Kidney epithelial cell (primary cell): ENCODE measurements at regions not wholly inside any gene's neighbourhood (a gene's known extent, or its start where the extent isn't known, plus 50 kb on each side); places are given as distances from the start of the nearest gene placed in this dataset.
"Not testable (repeated sequence)": the region's sequence is repeated elsewhere in the genome, so short reads cannot be mapped to it uniquely, and the experiment has no call there.

Experiments used
- DNase-seq: peaks from one replicate; pipeline ENCODE4 v3.0.0-alpha.2; 2010; ENCODE audit warnings: low read depth
- H3K27me3 ChIP-seq: 2 replicates; pipeline ENCODE4 v1.6.0; 2011; ENCODE audit warnings: low read length; ENCODE audit not compliant: control insufficient read depth, insufficient read depth
- H3K36me3 ChIP-seq: 2 replicates; pipeline ENCODE4 v1.5.1; 2011; ENCODE audit warnings: low read length; ENCODE audit not compliant: control insufficient read depth, insufficient read depth
- H3K4me3 ChIP-seq: 2 replicates; pipeline ENCODE4 v1.5.1; 2011; ENCODE audit warnings: low read depth, mild to moderate bottlenecking, control low read depth, low read length
- CTCF ChIP-seq: IDR thresholded peaks from 2 replicates; pipeline ENCODE4 v1.5.1; 2011; ENCODE audit warnings: mild to moderate bottlenecking, moderate library complexity, low read length, control low read depth, inconsistent platforms; ENCODE audit not compliant: insufficient read depth, poor library complexity, severe bottlenecking

- no peak for TF ChIP-seq CTCF
- no peak for DNase-seq
- no peaks in the 10 kb centered on the region for H3K36me3 ChIP-seq
Observed at GRCh38 chr13:33411312-33411711, 125.8 kb upstream of the STARD13 start.

DNA sequence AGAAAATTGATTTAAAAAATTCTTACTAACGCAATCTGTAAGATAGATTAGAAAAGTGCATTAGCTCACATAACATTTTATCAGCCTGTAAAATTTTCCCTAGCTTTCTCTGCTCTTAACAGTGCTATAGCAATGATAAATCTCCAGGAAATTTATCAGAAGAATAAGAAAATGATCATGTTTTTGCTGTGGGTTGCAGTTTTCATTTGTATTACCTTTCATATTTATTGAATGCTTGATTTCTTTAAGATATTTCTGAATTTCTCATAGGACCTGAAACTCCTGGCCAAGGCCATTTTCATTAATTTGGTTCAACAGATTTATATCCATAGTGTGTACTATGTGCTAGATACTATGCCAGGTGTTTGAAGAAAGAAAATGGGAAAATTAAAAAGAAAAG lies 130.3 kb upstream of the STARD13 start:
- H3K36me3 ChIP-seq, result no peaks in the 10 kb centered on the region
- no peak for DNase-seq
- TF ChIP-seq CTCF, result no peak
- no peaks in the 10 kb centered on the region for H3K27me3 ChIP-seq
- H3K4me3 ChIP-seq, result no peak overlapping the region

More at GRCh38 chr13:33411312-33411711, 125.8 kb upstream of the STARD13 start:
- no peaks in the 10 kb centered on the region for H3K27me3 ChIP-seq
- no peak overlapping the region for H3K4me3 ChIP-seq

DNA sequence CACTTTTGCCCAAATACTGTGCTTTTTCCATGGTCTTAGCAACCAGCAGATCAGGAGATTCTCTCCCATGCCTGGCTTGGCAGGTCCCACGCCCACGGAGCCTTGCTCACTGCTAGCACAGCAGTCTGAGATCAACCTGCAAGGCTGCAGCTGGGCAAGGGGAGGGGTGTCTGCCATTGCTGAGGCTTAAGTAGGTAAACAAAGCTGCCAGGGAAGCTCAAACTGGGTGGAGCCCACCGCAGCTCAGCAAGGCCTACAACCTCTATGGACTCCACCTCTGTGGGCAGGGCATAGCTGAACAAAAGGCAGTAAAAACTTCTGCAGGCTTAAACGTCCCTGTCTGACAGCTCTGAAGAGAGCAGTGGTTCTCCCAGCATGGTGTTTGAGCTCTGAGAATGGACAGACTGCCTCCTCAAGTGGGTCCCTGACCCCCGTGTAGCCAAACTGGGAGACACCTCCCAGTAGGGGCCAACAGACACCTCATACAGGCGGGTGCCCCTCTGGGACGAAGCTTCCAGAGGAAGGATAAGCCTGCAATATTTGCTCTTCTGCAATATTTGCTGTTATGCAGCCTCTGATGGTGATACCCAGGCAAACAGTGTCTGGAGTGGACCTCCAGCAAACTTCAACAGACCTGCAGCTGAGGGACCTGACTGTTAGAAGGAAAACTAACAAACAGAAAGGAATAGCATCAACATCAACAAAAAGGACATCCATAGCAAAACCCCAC lies 132.8 kb upstream of the STARD13 start:
- H3K4me3 ChIP-seq, H3K36me3 ChIP-seq, DNase-seq, H3K27me3 ChIP-seq: not testable (repeated sequence)

- not testable (repeated sequence) for H3K36me3 ChIP-seq, DNase-seq, H3K4me3 ChIP-seq, H3K27me3 ChIP-seq
Observed at GRCh38 chr13:33420117-33420516, 134.6 kb upstream of the STARD13 start.

DNA sequence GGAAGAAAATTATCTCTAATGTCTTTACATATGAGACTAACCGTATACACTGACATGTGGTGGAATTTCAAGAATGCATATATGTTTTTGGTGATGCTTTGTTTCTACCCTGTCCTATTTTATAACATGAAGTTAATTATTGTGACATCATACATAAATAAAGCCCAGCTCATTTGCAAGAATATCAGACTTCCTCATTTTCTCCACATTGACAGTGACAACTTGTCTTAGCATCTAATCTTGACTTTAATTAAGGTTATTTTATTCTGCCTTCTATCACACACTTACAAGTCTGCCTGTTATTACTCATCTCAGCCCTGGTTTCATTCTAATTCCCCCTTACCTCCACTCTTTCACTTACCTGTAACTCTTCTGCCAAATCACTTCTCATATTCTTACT lies 140.6 kb upstream of the STARD13 start:
- Histone ChIP-seq H3K36me3 (no peaks in the 10 kb centered on the region), H3K4me3 (no peak overlapping the region), H3K27me3 (no peaks in the 10 kb centered on the region)
- TF ChIP-seq CTCF, result no peak
- no peak for DNase-seq

DNA sequence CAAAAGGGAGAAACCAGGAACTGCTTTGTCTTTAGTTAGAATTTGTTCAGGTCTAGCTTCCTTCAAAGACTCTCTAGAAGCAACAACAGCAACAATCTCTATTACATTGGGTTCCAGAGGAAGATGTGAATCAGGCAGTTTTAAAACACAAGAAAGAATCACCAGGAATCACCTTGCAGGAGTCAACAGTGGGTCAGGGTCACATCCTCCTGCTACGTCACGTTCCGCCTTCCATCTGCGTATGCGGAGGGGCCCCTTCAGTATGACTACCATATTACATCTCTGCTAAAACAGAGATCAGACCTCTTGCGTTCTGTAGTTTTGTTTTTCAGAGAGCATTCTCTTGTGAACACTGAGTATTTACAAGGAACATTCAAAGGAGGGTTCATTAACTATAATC lies 147.8 kb upstream of the STARD13 start:
- no peak for TF ChIP-seq CTCF
- no peaks in the 10 kb centered on the region for H3K36me3 ChIP-seq
- no peaks in the 10 kb centered on the region for H3K27me3 ChIP-seq
- no peak overlapping the region for H3K4me3 ChIP-seq
- no peak for DNase-seq

DNA sequence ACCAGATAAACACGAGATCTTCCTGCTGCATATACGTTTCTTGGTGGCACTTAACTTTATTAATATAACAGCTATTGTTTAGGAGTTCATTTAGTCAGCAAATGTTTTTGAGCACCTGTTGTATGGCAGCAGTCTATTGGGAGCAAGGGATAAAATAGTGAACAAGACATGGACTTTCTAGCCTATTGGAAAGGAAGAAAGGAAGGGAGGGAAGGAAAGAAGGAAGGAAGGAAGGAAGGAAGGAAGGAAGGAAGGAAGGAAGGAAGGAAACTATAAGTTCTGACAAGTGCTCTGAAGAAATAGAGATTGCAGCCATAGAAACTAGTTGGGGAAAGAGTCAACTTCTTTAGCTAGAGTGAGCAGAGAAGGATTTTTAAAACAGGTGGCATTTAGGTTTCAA lies 149.1 kb upstream of the STARD13 start:
- H3K27me3 ChIP-seq, result no peaks in the 10 kb centered on the region
- H3K4me3 ChIP-seq, result no peak overlapping the region
- TF ChIP-seq CTCF, result no peak
- no peaks in the 10 kb centered on the region for H3K36me3 ChIP-seq
- no peak for DNase-seq
